PC-3 (cell line): ENCODE measurements at regions not wholly inside any gene's neighbourhood (a gene's known extent, or its start where the extent isn't known, plus 50 kb on each side); places are given as distances from the start of the nearest gene placed in this dataset.

Experiments
- ATAC-seq: fragments of 200-7000 bp; cut with Tn5 transposase; 2 replicates; pipeline ENCODE4 v1.9.1; 2020; ENCODE audit warnings: mild to moderate bottlenecking, moderate library complexity
- BruUV-seq: library from RNA; stranded (reverse); fragments of 400-500 nt; replicated peaks from 2 replicates; lab custom pipeline; 2021; lab: Mats Ljungman, UMichigan
- CTCF ChIA-PET: fragments of 300-600 bp; sonication (Branson Sonifier 250); formaldehyde crosslinking; loops from one replicate; lab custom pipeline; 2022; ENCODE audit warnings: antibody characterized with exemption; lab: Charles Lee
- POLR2A ChIA-PET: fragments of 300-600 bp; sonication (Branson Sonifier 250); formaldehyde crosslinking; loops from one replicate; lab custom pipeline; 2022; ENCODE audit warnings: antibody characterized with exemption; ENCODE audit not compliant: unreplicated experiment; lab: Charles Lee
- DNase-seq: peaks from one replicate; pipeline ENCODE4 v3.0.0-alpha.2; 2015
- H2AFZ ChIP-seq: fragments of 300-600 bp; sonication (generic); 2 replicates; pipeline ENCODE4 v1.6.0; 2016; ENCODE audit warnings: antibody characterized with exemption, low read length
- H3F3A ChIP-seq: fragments of 300-600 bp; sonication (generic); one replicate; pipeline ENCODE4 v1.6.0; 2017; ENCODE audit warnings: antibody characterized with exemption, low read length, control low read depth, mild to moderate bottlenecking; ENCODE audit not compliant: unreplicated experiment
- H3K27ac ChIP-seq: fragments of 300-600 bp; sonication (generic); 2 replicates; pipeline ENCODE4 v1.5.1; 2016; ENCODE audit warnings: mild to moderate bottlenecking, low read length
- H3K27me3 ChIP-seq: fragments of 300-600 bp; sonication (generic); 2 replicates; pipeline ENCODE4 v1.6.1; 2016; ENCODE audit warnings: low read length, mixed read lengths
- H3K36me3 ChIP-seq: fragments of 300-600 bp; sonication (generic); 2 replicates; pipeline ENCODE4 v1.6.1; 2016; ENCODE audit warnings: low read depth, mixed run types, low read length, mixed read lengths
- H3K4me1 ChIP-seq: fragments of 300-600 bp; sonication (generic); 2 replicates; pipeline ENCODE4 v1.5.1; 2016; ENCODE audit warnings: low read length; ENCODE audit not compliant: insufficient read depth
- H3K4me2 ChIP-seq: fragments of 300-600 bp; sonication (generic); 2 replicates; pipeline ENCODE4 v1.6.0; 2016; ENCODE audit warnings: low read length
- H3K4me3 ChIP-seq: fragments of 300-600 bp; sonication (generic); 2 replicates; pipeline ENCODE4 v1.5.1; 2016; ENCODE audit warnings: mild to moderate bottlenecking, low read length, mixed read lengths
- H3K79me2 ChIP-seq: fragments of 300-600 bp; sonication (generic); 2 replicates; pipeline ENCODE4 v1.6.1; 2017; ENCODE audit warnings: low read length, mixed read lengths
- H3K9ac ChIP-seq: fragments of 300-600 bp; sonication (generic); 2 replicates; pipeline ENCODE4 v1.6.0; 2016; ENCODE audit warnings: mild to moderate bottlenecking, low read length
- H3K9me2 ChIP-seq: fragments of 300-600 bp; sonication (generic); replicated peaks from 2 replicates; pipeline ENCODE4 v1.6.1; 2016; ENCODE audit warnings: mixed run types, low read length, mixed read lengths
- H3K9me3 ChIP-seq: fragments of 300-600 bp; sonication (generic); 2 replicates; pipeline ENCODE4 v1.6.1; 2016; ENCODE audit warnings: low read length, mixed read lengths
- H4K20me1 ChIP-seq: fragments of 300-600 bp; sonication (generic); 2 replicates; pipeline ENCODE4 v1.6.1; 2016; ENCODE audit warnings: low read length, mixed read lengths
- EZH2 ChIP-seq: fragments of 300-600 bp; sonication (generic); IDR thresholded peaks from one replicate; pipeline ENCODE4 v1.6.1; 2017; ENCODE audit warnings: antibody characterized with exemption, mild to moderate bottlenecking, low read length; ENCODE audit not compliant: unreplicated experiment
- EZH2phosphoT487 ChIP-seq: fragments of 300-600 bp; sonication (generic); IDR thresholded peaks from 2 replicates; pipeline ENCODE4 v1.6.1; 2018; ENCODE audit warnings: mild to moderate bottlenecking, antibody characterized with exemption, low read length, borderline replicate concordance
- intact Hi-C: fragments of 100-400 bp; cut with micrococcal nuclease; formaldehyde crosslinking; loops from 2 replicates; pipeline ENCODE4 v1.9.0; 2023
- TF ChIP-seq, protein P1 (sequence below): fragments of 300-600 bp; sonication (generic); conservative IDR thresholded peaks from 2 replicates; pipeline ENCODE4 v1.5.1; 2017; ENCODE audit warnings: antibody characterized with exemption, low read depth, mild to moderate bottlenecking, low read length

DNA sequence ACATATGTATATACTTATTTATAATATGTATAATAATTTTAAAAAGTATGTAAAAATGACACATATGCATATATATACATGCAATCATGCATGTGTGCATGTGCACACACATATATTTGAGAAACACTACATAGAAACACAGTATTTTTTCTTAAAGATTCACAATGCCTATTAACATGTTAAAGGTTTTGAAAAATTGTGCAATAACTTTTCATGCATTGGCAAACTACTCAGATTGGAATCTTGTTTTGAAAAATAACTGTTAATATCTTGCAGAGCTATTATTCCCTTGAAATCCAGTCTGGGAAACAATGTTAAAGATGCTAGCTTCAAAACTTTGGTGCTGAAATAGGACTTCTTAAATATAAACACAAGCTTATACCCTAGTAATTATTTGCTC, 256.2 kb upstream of the P2RY1 start:
- H3K36me3 ChIP-seq = no peaks in the 10 kb centered on the region
- TF ChIP-seq EZH2 (no peak), EZH2phosphoT487 (no peak)
- TF ChIP-seq, protein P1, sequence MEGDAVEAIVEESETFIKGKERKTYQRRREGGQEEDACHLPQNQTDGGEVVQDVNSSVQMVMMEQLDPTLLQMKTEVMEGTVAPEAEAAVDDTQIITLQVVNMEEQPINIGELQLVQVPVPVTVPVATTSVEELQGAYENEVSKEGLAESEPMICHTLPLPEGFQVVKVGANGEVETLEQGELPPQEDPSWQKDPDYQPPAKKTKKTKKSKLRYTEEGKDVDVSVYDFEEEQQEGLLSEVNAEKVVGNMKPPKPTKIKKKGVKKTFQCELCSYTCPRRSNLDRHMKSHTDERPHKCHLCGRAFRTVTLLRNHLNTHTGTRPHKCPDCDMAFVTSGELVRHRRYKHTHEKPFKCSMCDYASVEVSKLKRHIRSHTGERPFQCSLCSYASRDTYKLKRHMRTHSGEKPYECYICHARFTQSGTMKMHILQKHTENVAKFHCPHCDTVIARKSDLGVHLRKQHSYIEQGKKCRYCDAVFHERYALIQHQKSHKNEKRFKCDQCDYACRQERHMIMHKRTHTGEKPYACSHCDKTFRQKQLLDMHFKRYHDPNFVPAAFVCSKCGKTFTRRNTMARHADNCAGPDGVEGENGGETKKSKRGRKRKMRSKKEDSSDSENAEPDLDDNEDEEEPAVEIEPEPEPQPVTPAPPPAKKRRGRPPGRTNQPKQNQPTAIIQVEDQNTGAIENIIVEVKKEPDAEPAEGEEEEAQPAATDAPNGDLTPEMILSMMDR = no peak
- H3K9me2 ChIP-seq = no peaks in the 10 kb centered on the region
- intact Hi-C loops = loop anchor here (5.0 kb wide), 1 partner anchor 384 kb away; no protein-coding TSS in a partner anchor
- H4K20me1 ChIP-seq = no peaks in the 10 kb centered on the region
- H3K27me3 ChIP-seq = peaks cover 67% of the 10 kb centered on the region
- H3K9me3 ChIP-seq = no peaks in the 10 kb centered on the region
- no peaks in the 10 kb centered on the region for H3K4me1 ChIP-seq
- CTCF ChIA-PET = no interaction called here
- no peak overlapping the region for H3K9ac ChIP-seq
- no peak overlapping the region for H3K27ac ChIP-seq
- no peak overlapping the region for H3K4me3 ChIP-seq
- H2AFZ ChIP-seq = no peak overlapping the region
- POLR2A ChIA-PET = no interaction called here
- no TSS peak for BruUV-seq
- H3K4me2 ChIP-seq = no peak overlapping the region
- no peaks in the 10 kb centered on the region for H3K79me2 ChIP-seq
- ATAC-seq = no peak
- no peak for DNase-seq
- H3F3A ChIP-seq = no peaks in the 10 kb centered on the region

GRCh38 chr3:152581951-152582350, 253.0 kb upstream of the P2RY1 start:
- Histone ChIP-seq H3K9me2 (no peaks in the 10 kb centered on the region), H3K9ac (no peak overlapping the region), H2AFZ (no peak overlapping the region), H3K27me3 (peaks cover 57% of the 10 kb centered on the region), H3K36me3 (no peaks in the 10 kb centered on the region), H3K9me3 (no peaks in the 10 kb centered on the region), H3F3A (no peaks in the 10 kb centered on the region), H3K27ac (no peak overlapping the region), H3K79me2 (no peaks in the 10 kb centered on the region), H4K20me1 (no peaks in the 10 kb centered on the region), H3K4me3 (no peak overlapping the region), H3K4me2 (no peak overlapping the region), H3K4me1 (no peaks in the 10 kb centered on the region)
- DNase-seq (no peak), ATAC-seq (no peak)
- ChIA-PET CTCF (no interaction called here), POLR2A (interaction anchor here (0.6 kb wide), 1 partner anchor 42 kb away, joined by 3 read pairs; no protein-coding TSS in a partner anchor)
- TF ChIP-seq, protein P1 = no peak
- TF ChIP-seq EZH2phosphoT487 = no peak
- TF ChIP-seq EZH2 = no peak
- intact Hi-C loops = no loop called here
- no TSS peak for BruUV-seq

GRCh38 chr3:152583963-152584362, 251.0 kb upstream of the P2RY1 start:
- Histone ChIP-seq H2AFZ (no peak overlapping the region), H3K4me2 (no peak overlapping the region), H3K9ac (no peak overlapping the region), H3K36me3 (no peaks in the 10 kb centered on the region), H3K27ac (no peak overlapping the region), H3K4me3 (no peak overlapping the region), H3F3A (no peaks in the 10 kb centered on the region), H3K9me3 (no peaks in the 10 kb centered on the region), H4K20me1 (no peaks in the 10 kb centered on the region), H3K9me2 (no peaks in the 10 kb centered on the region), H3K79me2 (no peaks in the 10 kb centered on the region), H3K27me3 (peaks cover 40% of the 10 kb centered on the region), H3K4me1 (no peaks in the 10 kb centered on the region)
- no peak for ATAC-seq
- ChIA-PET CTCF (no interaction called here), POLR2A (no interaction called here)
- DNase-seq = no peak
- intact Hi-C loops = no loop called here
- TF ChIP-seq, protein P1 = no peak
- TF ChIP-seq EZH2 (no peak), EZH2phosphoT487 (no peak)
- no TSS peak for BruUV-seq
